WTC11 (cell line): ENCODE measurements at regions not wholly inside any gene's neighbourhood (a gene's known extent, or its start where the extent isn't known, plus 50 kb on each side); places are given as distances from the start of the nearest gene placed in this dataset.

Source experiments
- ATAC-seq: fragments of 200-7000 bp; cut with Tn5 transposase; 2 replicates; pipeline ENCODE4 v1.10.0; 2021; ENCODE audit warnings: mild to moderate bottlenecking, moderate library complexity
- CTCF ChIA-PET: fragments of 300-600 bp; sonication (Branson Sonifier 250); formaldehyde crosslinking; loops from one replicate; lab custom pipeline; 2021; ENCODE audit warnings: antibody characterized with exemption; lab: Charles Lee
- POLR2A ChIA-PET: fragments of 350-600 bp; sonication (Branson Sonifier 250); formaldehyde crosslinking; loops from one replicate; lab custom pipeline; 2021; ENCODE audit warnings: antibody characterized with exemption; lab: Charles Lee
- DNase-seq: peaks from one replicate; pipeline ENCODE4 v3.0.0; 2021; ENCODE audit warnings: low spot score
- H3K27ac Mint-ChIP-seq: 2 replicates; pipeline ENCODE4 v1.8.0; 2021; ENCODE audit warnings: mixed read lengths
- H3K27me3 Mint-ChIP-seq: 2 replicates; pipeline ENCODE4 v1.8.0; 2021; ENCODE audit warnings: low read depth, mild to moderate bottlenecking, moderate library complexity, mixed read lengths
- H3K36me3 Mint-ChIP-seq: 2 replicates; pipeline ENCODE4 v1.8.0; 2021; ENCODE audit warnings: mixed read lengths
- H3K4me1 Mint-ChIP-seq: 2 replicates; pipeline ENCODE4 v1.8.0; 2022; ENCODE audit warnings: mixed read lengths
- H3K4me3 Mint-ChIP-seq: 2 replicates; pipeline ENCODE4 v1.8.0; 2021; ENCODE audit warnings: mild to moderate bottlenecking, moderate library complexity, mixed read lengths
- H3K9me3 Mint-ChIP-seq: 2 replicates; pipeline ENCODE4 v1.8.0; 2021; ENCODE audit warnings: mixed read lengths
- ESRRA ChIP-seq: sonication (generic); formaldehyde crosslinking; IDR thresholded peaks from 2 replicates; pipeline ENCODE4 v1.8.1; 2022; ENCODE audit warnings: mild to moderate bottlenecking, missing genetic modification reagents, borderline replicate concordance
- GRHL2 ChIP-seq: fragments of 250-450 bp; sonication (Bioruptor Pico); IDR thresholded peaks from 2 replicates; pipeline ENCODE4 v1.8.0; 2022; ENCODE audit warnings: mild to moderate bottlenecking, moderate library complexity; ENCODE audit not compliant: insufficient replicate concordance, severe bottlenecking
- GTF2I ChIP-seq: fragments of 250-450 bp; sonication (Bioruptor Pico); conservative IDR thresholded peaks from 2 replicates; pipeline ENCODE4 v1.4.0; 2021; ENCODE audit warnings: mild to moderate bottlenecking
- HMGA2 ChIP-seq: fragments of 250-450 bp; sonication (Bioruptor Pico); IDR thresholded peaks from 2 replicates; pipeline ENCODE4 v1.4.0; 2021; ENCODE audit warnings: mild to moderate bottlenecking, moderate library complexity
- NR3C1 ChIP-seq: sonication (generic); formaldehyde crosslinking; conservative IDR thresholded peaks from 2 replicates; pipeline ENCODE4 v1.8.1; 2023; ENCODE audit warnings: low read depth, mild to moderate bottlenecking, missing genetic modification reagents
- RELA ChIP-seq: sonication (generic); formaldehyde crosslinking; IDR thresholded peaks from 2 replicates; pipeline ENCODE4 v1.8.1; 2022; ENCODE audit warnings: missing genetic modification reagents, mild to moderate bottlenecking, borderline replicate concordance
- SP1 ChIP-seq: sonication (generic); formaldehyde crosslinking; conservative IDR thresholded peaks from 2 replicates; pipeline ENCODE4 v1.8.1; 2022; ENCODE audit warnings: missing genetic modification reagents
- ZNF121 ChIP-seq: sonication (generic); formaldehyde crosslinking; IDR thresholded peaks from 2 replicates; pipeline ENCODE4 v1.8.0; 2023; ENCODE audit warnings: missing genetic modification reagents
- ZNF416 ChIP-seq: fragments of 250-450 bp; sonication (Bioruptor Pico); IDR thresholded peaks from 2 replicates; pipeline ENCODE4 v1.9.0; 2021; ENCODE audit warnings: mild to moderate bottlenecking, inconsistent platforms
- TF ChIP-seq, protein P1 (sequence below): fragments of 250-450 bp; sonication (Bioruptor Pico); conservative IDR thresholded peaks from 2 replicates; pipeline ENCODE4 v1.9.0; 2021; ENCODE audit warnings: mild to moderate bottlenecking
- TF ChIP-seq, protein P2 (sequence below): sonication (generic); formaldehyde crosslinking; IDR thresholded peaks from 2 replicates; pipeline ENCODE4 v1.8.0; 2023; ENCODE audit warnings: missing genetic modification reagents, mild to moderate bottlenecking, borderline replicate concordance
- TF ChIP-seq, protein P3 (sequence below): sonication (generic); formaldehyde crosslinking; conservative IDR thresholded peaks from 2 replicates; pipeline ENCODE4 v1.8.1; 2023; ENCODE audit warnings: mild to moderate bottlenecking, low read depth, missing genetic modification reagents, moderate library complexity
- TF ChIP-seq, protein P4 (sequence below): sonication (generic); formaldehyde crosslinking; IDR thresholded peaks from 2 replicates; pipeline ENCODE4 v1.8.1; 2023; ENCODE audit warnings: mild to moderate bottlenecking, missing genetic modification reagents, borderline replicate concordance
- TF ChIP-seq, protein P5 (sequence below): sonication (generic); formaldehyde crosslinking; IDR thresholded peaks from 2 replicates; pipeline ENCODE4 v1.8.1; 2023; ENCODE audit warnings: mild to moderate bottlenecking, missing genetic modification reagents

DNA sequence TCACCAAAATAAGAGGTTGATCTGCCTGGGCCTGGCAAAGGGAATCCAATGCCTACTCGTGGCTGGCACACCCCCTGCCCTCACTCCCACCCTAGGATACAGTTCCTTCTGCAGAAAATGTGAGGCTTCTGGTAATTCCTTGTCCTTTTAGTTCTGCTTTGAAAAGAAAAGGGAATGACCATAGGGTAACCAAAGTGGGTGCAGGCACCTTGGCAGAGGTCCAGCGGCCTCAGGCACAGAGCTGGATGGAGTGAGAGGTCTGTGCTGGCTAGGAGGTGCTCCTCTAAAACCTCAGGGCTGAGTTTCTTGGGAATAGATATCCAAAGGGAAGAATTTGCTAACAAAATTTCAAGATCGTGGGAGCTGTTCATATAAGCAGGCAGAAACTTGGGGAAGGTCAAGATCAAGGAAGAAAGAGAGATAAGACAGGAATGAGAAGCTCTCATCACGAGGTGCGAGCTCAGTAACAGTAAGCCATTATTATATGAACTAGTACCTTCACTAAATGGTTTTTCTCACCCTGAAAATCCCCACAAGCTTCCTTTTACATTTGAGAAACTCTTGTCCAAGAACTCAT is 293.1 kb upstream of the LYPLAL1 start (continued):
- TF ChIP-seq, protein P1, sequence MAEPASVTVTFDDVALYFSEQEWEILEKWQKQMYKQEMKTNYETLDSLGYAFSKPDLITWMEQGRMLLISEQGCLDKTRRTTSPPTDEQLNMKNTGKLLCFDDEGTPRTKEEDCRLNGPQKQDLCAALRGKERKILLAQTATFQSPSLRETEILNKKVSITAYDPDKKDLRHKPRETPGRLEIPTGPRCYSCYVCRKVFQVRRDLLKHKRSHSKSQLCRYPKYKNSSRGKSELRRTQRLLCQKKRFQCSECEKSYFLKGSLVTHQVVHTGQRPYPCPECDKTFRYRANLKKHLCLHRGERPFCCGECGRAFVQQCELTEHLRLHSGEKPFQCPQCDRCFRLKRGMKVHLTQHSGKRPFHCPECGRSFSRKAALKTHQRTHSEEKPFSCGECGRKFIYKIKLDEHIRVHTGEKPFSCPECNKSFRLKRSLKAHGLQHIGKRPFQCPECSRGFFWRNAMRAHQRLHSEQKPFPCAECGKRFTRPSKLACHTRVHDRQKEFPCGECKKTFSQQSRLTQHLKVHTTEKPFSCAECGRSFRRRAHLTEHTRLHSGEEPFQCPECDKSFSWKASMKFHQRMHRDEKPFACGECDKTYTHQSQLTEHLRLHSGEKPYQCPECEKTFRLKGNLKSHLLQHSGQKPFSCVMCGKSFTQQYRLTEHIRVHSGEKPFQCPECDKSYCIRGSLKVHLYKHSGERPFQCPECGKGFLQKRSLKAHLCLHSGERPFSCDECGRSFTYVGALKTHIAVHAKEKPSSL (CRISPR knock-in tag) = no peak
- TF ChIP-seq, protein P2, sequence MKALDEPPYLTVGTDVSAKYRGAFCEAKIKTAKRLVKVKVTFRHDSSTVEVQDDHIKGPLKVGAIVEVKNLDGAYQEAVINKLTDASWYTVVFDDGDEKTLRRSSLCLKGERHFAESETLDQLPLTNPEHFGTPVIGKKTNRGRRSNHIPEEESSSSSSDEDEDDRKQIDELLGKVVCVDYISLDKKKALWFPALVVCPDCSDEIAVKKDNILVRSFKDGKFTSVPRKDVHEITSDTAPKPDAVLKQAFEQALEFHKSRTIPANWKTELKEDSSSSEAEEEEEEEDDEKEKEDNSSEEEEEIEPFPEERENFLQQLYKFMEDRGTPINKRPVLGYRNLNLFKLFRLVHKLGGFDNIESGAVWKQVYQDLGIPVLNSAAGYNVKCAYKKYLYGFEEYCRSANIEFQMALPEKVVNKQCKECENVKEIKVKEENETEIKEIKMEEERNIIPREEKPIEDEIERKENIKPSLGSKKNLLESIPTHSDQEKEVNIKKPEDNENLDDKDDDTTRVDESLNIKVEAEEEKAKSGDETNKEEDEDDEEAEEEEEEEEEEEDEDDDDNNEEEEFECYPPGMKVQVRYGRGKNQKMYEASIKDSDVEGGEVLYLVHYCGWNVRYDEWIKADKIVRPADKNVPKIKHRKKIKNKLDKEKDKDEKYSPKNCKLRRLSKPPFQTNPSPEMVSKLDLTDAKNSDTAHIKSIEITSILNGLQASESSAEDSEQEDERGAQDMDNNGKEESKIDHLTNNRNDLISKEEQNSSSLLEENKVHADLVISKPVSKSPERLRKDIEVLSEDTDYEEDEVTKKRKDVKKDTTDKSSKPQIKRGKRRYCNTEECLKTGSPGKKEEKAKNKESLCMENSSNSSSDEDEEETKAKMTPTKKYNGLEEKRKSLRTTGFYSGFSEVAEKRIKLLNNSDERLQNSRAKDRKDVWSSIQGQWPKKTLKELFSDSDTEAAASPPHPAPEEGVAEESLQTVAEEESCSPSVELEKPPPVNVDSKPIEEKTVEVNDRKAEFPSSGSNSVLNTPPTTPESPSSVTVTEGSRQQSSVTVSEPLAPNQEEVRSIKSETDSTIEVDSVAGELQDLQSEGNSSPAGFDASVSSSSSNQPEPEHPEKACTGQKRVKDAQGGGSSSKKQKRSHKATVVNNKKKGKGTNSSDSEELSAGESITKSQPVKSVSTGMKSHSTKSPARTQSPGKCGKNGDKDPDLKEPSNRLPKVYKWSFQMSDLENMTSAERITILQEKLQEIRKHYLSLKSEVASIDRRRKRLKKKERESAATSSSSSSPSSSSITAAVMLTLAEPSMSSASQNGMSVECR (CRISPR knock-in tag) = no peak
- no peak for TF ChIP-seq GRHL2 (CRISPR knock-in tag)
- TF ChIP-seq NR3C1 (CRISPR knock-in tag) = no peak
- TF ChIP-seq GTF2I (CRISPR knock-in tag) = no peak

DNA sequence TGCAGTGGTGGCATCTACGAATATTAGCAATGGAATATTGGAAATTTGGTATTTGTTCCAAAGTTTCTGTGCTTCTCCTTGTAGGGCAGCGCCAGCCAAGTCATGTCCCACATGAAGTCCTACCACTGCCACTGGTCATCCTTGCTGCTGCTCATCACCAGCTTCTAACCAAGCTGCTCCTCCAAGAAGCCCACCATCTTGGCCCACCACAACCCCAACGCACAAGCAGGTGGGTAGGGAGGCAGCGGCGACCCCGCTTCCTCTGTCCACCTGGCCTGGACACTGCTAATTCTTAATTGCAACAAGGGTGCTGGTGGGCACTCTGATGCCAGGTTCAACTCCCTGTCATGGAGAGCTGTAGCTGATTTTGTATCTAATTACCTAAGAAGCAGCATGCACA is 291.2 kb upstream of the LYPLAL1 start:
- Mint-ChIP-seq H3K4me3 (no peak overlapping the region), H3K9me3 (peaks cover 14% of the 10 kb centered on the region), H3K36me3 (no peaks in the 10 kb centered on the region), H3K27ac (no peak overlapping the region), H3K27me3 (no peaks in the 10 kb centered on the region), H3K4me1 (peaks cover 5% of the 10 kb centered on the region)
- POLR2A ChIA-PET = no interaction called here
- TF ChIP-seq, protein P3, sequence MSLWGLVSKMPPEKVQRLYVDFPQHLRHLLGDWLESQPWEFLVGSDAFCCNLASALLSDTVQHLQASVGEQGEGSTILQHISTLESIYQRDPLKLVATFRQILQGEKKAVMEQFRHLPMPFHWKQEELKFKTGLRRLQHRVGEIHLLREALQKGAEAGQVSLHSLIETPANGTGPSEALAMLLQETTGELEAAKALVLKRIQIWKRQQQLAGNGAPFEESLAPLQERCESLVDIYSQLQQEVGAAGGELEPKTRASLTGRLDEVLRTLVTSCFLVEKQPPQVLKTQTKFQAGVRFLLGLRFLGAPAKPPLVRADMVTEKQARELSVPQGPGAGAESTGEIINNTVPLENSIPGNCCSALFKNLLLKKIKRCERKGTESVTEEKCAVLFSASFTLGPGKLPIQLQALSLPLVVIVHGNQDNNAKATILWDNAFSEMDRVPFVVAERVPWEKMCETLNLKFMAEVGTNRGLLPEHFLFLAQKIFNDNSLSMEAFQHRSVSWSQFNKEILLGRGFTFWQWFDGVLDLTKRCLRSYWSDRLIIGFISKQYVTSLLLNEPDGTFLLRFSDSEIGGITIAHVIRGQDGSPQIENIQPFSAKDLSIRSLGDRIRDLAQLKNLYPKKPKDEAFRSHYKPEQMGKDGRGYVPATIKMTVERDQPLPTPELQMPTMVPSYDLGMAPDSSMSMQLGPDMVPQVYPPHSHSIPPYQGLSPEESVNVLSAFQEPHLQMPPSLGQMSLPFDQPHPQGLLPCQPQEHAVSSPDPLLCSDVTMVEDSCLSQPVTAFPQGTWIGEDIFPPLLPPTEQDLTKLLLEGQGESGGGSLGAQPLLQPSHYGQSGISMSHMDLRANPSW = no peak
- TF ChIP-seq HMGA2 (CRISPR knock-in tag) (no peak), ZNF121 (no peak)
- ATAC-seq (no peak), DNase-seq (no peak)
- CTCF ChIA-PET = no interaction called here

DNA sequence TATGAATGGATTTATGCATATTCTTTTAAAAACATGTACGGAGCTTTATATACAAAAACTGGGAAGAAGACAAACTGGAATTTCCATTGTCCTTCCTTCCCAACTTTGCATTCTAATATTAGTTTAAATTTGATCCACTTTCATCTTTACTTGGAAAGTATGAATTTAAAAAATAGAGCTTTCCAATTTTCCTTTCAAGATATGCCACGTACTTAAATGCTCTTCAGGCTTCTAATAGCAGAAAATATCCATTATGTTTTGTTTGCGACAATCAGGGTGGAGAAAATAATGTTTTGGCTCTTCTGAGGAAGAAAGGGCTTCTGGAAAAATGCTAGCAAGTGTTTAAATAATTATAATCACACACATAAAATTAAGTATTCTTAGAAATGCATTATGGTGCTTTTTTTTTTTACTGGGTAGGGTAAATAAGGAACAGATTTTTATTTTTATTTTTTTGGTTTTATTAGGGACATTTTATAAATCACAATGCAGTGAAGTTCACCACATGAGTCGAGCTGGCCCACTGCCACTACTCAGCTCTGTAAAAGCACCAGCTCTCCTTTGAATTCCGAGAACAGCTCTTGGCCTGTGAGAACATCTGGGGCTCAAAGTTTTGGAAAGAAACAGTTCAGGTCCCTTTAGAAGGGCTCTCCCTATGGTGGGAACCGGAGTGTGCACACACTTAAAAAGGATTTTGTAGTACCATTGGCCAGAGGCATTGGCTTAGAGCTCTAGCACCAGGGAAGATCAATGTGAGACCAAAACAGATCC is 287.4 kb upstream of the LYPLAL1 start:
- Mint-ChIP-seq H3K9me3 (peaks cover 14% of the 10 kb centered on the region), H3K4me3 (no peak overlapping the region)
- CTCF ChIA-PET = interaction anchor here (1.4 kb wide), 1 partner anchor 626 kb away, joined by 4 read pairs; no protein-coding TSS in a partner anchor
- no peak for TF ChIP-seq ESRRA
- TF ChIP-seq SP1 (CRISPR knock-in tag) = no peak
- TF ChIP-seq RELA (CRISPR knock-in tag) = no peak
- TF ChIP-seq, protein P4, sequence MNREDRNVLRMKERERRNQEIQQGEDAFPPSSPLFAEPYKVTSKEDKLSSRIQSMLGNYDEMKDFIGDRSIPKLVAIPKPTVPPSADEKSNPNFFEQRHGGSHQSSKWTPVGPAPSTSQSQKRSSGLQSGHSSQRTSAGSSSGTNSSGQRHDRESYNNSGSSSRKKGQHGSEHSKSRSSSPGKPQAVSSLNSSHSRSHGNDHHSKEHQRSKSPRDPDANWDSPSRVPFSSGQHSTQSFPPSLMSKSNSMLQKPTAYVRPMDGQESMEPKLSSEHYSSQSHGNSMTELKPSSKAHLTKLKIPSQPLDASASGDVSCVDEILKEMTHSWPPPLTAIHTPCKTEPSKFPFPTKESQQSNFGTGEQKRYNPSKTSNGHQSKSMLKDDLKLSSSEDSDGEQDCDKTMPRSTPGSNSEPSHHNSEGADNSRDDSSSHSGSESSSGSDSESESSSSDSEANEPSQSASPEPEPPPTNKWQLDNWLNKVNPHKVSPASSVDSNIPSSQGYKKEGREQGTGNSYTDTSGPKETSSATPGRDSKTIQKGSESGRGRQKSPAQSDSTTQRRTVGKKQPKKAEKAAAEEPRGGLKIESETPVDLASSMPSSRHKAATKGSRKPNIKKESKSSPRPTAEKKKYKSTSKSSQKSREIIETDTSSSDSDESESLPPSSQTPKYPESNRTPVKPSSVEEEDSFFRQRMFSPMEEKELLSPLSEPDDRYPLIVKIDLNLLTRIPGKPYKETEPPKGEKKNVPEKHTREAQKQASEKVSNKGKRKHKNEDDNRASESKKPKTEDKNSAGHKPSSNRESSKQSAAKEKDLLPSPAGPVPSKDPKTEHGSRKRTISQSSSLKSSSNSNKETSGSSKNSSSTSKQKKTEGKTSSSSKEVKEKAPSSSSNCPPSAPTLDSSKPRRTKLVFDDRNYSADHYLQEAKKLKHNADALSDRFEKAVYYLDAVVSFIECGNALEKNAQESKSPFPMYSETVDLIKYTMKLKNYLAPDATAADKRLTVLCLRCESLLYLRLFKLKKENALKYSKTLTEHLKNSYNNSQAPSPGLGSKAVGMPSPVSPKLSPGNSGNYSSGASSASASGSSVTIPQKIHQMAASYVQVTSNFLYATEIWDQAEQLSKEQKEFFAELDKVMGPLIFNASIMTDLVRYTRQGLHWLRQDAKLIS (CRISPR knock-in tag) = no peak
- TF ChIP-seq, protein P5, sequence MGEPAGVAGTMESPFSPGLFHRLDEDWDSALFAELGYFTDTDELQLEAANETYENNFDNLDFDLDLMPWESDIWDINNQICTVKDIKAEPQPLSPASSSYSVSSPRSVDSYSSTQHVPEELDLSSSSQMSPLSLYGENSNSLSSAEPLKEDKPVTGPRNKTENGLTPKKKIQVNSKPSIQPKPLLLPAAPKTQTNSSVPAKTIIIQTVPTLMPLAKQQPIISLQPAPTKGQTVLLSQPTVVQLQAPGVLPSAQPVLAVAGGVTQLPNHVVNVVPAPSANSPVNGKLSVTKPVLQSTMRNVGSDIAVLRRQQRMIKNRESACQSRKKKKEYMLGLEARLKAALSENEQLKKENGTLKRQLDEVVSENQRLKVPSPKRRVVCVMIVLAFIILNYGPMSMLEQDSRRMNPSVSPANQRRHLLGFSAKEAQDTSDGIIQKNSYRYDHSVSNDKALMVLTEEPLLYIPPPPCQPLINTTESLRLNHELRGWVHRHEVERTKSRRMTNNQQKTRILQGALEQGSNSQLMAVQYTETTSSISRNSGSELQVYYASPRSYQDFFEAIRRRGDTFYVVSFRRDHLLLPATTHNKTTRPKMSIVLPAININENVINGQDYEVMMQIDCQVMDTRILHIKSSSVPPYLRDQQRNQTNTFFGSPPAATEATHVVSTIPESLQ (CRISPR knock-in tag) = no peak
- TF ChIP-seq ZNF416 (CRISPR knock-in tag) = no peak

More for the DNA sequence above, 287.4 kb upstream of the LYPLAL1 start:
- no peaks in the 10 kb centered on the region for H3K4me1 Mint-ChIP-seq
- H3K36me3 Mint-ChIP-seq = no peaks in the 10 kb centered on the region
- ATAC-seq (no peak), DNase-seq (no peak)
- POLR2A ChIA-PET = no interaction called here
- H3K27me3 Mint-ChIP-seq = no peaks in the 10 kb centered on the region
- no peak overlapping the region for H3K27ac Mint-ChIP-seq
